Fibroblast of lung (primary cell): ENCODE measurements at regions not wholly inside any gene's neighbourhood (a gene's known extent, or its start where the extent isn't known, plus 50 kb on each side); places are given as distances from the start of the nearest gene placed in this dataset.

Source experiments
- DNase-seq, 2 donors: peaks; one replicate each; pipeline versions ENCODE4 v3.0.0 to v3.0.0-alpha.2; 2010; ENCODE audit warnings: low read depth in 2 of 2
- H2AFZ ChIP-seq: 2 replicates; pipeline ENCODE4 v1.5.1; 2012; ENCODE audit warnings: low read length, control low read depth, inconsistent platforms
- H3K27ac ChIP-seq: 2 replicates; pipeline ENCODE4 v1.5.1; 2011; ENCODE audit warnings: low read length, control low read depth; ENCODE audit not compliant: insufficient read depth
- H3K27me3 ChIP-seq: 2 replicates; pipeline ENCODE4 v1.5.1; 2011; ENCODE audit warnings: mild to moderate bottlenecking, low read length; ENCODE audit not compliant: control insufficient read depth, insufficient read depth
- H3K36me3 ChIP-seq: 2 replicates; pipeline ENCODE4 v1.5.1; 2011; ENCODE audit warnings: low read length; ENCODE audit not compliant: control insufficient read depth, insufficient read depth
- H3K4me1 ChIP-seq: 2 replicates; pipeline ENCODE4 v1.5.1; 2011; ENCODE audit warnings: low read length; ENCODE audit not compliant: control insufficient read depth, insufficient read depth; ENCODE audit errors: extremely low read depth
- H3K4me2 ChIP-seq: 2 replicates; pipeline ENCODE4 v1.5.1; 2011; ENCODE audit warnings: low read length, control low read depth; ENCODE audit not compliant: insufficient read depth; ENCODE audit errors: extremely low read depth
- H3K4me3 ChIP-seq, 4 experiments: fragments of 200-600 bp in 1 of 4; sonication (generic) in 1 of 4; replicated peaks in 1 of 4; 2 replicates each; pipeline ENCODE4 v1.5.1; 2011 to 2016; ENCODE audit warnings: low read length in 4 of 4, low read depth in 3 of 4, mild to moderate bottlenecking in 3 of 4, control low read depth in 2 of 4, inconsistent platforms in 1 of 4, mixed read lengths in 1 of 4; ENCODE audit not compliant: insufficient read depth in 1 of 4; ENCODE audit errors: control extremely low read depth in 1 of 4
- H3K79me2 ChIP-seq: 2 replicates; pipeline ENCODE4 v1.5.1; 2012; ENCODE audit warnings: mild to moderate bottlenecking, low read length, inconsistent platforms; ENCODE audit not compliant: control insufficient read depth, insufficient read depth
- H3K9ac ChIP-seq: 2 replicates; pipeline ENCODE4 v1.5.1; 2011; ENCODE audit warnings: mild to moderate bottlenecking, low read length, control low read depth; ENCODE audit not compliant: insufficient read depth
- H3K9me3 ChIP-seq: 2 replicates; pipeline ENCODE4 v1.5.1; 2012; ENCODE audit warnings: low read depth, low read length; ENCODE audit not compliant: control insufficient read depth, insufficient read depth
- H4K20me1 ChIP-seq: 2 replicates; pipeline ENCODE4 v1.5.1; 2011; ENCODE audit warnings: low read length; ENCODE audit not compliant: control insufficient read depth, insufficient read depth; ENCODE audit errors: extremely low read depth
- EZH2 ChIP-seq: IDR thresholded peaks from 2 replicates; pipeline ENCODE4 v1.5.1; 2012; ENCODE audit warnings: low read length, control low read depth, mild to moderate bottlenecking; ENCODE audit errors: missing control alignments
- TF ChIP-seq, protein P1 (sequence below), 2 donors: IDR thresholded peaks in 1 of 2; conservative IDR thresholded peaks in 1 of 2; 1 replicate in 1 of 2; 2 replicates in 1 of 2; pipeline ENCODE4 v1.5.1; 2011 to 2012; ENCODE audit warnings: low read length in 2 of 2, control low read depth in 1 of 2, inconsistent platforms in 1 of 2, low read depth in 1 of 2, mild to moderate bottlenecking in 1 of 2

DNA sequence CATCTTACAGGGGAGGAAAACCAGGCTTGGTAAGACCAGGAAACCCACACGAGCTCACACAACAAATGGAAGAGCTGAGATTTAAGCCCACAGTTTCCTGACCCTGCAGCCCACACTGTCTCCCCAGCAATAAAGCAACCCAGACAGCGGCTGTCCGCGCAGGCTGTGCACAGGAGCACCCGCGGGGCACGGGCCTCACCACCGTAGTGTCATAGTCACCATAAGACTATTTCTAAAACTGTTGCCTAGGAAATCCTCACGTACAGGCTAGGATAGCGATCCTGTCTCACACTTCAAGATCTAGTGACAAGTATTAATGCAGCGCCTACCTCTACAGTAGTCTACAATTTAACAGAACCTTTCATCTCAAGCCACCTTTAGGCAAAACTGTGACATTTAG, 54.0 kb upstream of the SYT6 start:
- no peak overlapping the region for H2AFZ ChIP-seq
- H3K36me3 ChIP-seq = no peaks in the 10 kb centered on the region
- no peak for DNase-seq
- no peaks in the 10 kb centered on the region for H4K20me1 ChIP-seq
- no peaks in the 10 kb centered on the region for H3K9me3 ChIP-seq
- H3K27me3 ChIP-seq = peaks cover 3% of the 10 kb centered on the region
- H3K9ac ChIP-seq = no peak overlapping the region
- TF ChIP-seq, protein P1, sequence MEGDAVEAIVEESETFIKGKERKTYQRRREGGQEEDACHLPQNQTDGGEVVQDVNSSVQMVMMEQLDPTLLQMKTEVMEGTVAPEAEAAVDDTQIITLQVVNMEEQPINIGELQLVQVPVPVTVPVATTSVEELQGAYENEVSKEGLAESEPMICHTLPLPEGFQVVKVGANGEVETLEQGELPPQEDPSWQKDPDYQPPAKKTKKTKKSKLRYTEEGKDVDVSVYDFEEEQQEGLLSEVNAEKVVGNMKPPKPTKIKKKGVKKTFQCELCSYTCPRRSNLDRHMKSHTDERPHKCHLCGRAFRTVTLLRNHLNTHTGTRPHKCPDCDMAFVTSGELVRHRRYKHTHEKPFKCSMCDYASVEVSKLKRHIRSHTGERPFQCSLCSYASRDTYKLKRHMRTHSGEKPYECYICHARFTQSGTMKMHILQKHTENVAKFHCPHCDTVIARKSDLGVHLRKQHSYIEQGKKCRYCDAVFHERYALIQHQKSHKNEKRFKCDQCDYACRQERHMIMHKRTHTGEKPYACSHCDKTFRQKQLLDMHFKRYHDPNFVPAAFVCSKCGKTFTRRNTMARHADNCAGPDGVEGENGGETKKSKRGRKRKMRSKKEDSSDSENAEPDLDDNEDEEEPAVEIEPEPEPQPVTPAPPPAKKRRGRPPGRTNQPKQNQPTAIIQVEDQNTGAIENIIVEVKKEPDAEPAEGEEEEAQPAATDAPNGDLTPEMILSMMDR (conservative IDR thresholded peaks at IDR 0.05 in 1 of 2, IDR thresholded peaks at IDR 0.05 in 1 of 2; ENCODE audit: low read depth in 1 of 2, low read length in 2 of 2) = no peak
- TF ChIP-seq EZH2 = no peak
- no peaks in the 10 kb centered on the region for H3K79me2 ChIP-seq
- no peak overlapping the region for H3K27ac ChIP-seq
- H3K4me2 ChIP-seq = no peak overlapping the region
- H3K4me3 ChIP-seq = no peak overlapping the region
- no peaks in the 10 kb centered on the region for H3K4me1 ChIP-seq

DNA sequence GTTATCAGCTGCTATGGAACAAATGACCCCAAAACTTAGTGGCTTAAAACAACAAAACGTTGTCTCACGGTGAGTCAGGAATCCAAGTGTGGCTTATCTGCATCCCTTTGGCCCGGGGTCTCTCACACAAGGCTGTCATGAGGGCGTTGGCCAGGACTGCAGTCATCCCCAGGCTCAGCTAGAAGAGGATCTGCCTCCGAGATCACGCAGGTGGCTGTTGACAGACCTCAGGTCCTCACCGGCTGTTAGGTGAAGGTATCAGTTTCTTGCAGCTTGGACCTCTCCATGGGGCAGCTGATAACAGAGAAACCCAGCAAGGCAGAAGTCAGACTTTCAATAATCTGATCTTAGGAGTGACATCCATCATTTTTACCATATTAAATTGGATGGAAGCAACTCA, 52.7 kb upstream of the SYT6 start:
- H3K27me3 ChIP-seq = peaks cover 1% of the 10 kb centered on the region
- H3K79me2 ChIP-seq = no peaks in the 10 kb centered on the region
- no peak overlapping the region for H3K9ac ChIP-seq
- no peak overlapping the region for H3K27ac ChIP-seq
- TF ChIP-seq EZH2 = no peak
- TF ChIP-seq, protein P1 (conservative IDR thresholded peaks at IDR 0.05 in 1 of 2, IDR thresholded peaks at IDR 0.05 in 1 of 2; ENCODE audit: low read depth in 1 of 2, low read length in 2 of 2) = no peak
- no peak overlapping the region for H2AFZ ChIP-seq
- H3K36me3 ChIP-seq = no peaks in the 10 kb centered on the region
- H3K4me3 ChIP-seq = no peak overlapping the region
- H4K20me1 ChIP-seq = no peaks in the 10 kb centered on the region
- no peak for DNase-seq
- no peaks in the 10 kb centered on the region for H3K9me3 ChIP-seq
- no peak overlapping the region for H3K4me2 ChIP-seq
- H3K4me1 ChIP-seq = no peaks in the 10 kb centered on the region

DNA sequence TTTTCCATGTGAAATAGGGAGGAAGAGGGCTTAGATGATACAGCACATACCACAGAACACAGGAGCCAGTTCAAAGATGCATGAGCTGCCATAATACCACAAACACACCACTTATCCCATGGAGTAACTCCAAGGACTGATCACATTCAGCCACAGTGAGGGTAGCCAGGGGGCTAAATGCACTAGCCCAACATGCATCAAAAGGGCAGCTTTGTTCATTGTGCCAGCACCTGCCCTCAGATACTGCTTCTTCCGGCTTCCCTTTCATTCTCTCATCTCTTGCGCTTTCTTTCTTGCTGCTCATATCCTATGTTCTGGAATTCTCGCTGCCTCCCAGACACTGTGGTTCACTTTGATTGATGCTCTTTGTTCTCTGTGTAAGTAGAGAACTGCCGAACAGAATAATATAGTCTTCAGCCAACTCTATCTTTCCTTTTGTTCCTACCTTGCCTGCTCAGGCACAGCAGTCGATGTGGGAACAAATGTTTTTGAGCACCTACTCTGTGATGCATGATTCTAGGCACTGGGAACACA, 50.0 kb upstream of the SYT6 start:
- no peaks in the 10 kb centered on the region for H3K79me2 ChIP-seq
- H3K9ac ChIP-seq = no peak overlapping the region
- H3K4me2 ChIP-seq = no peak overlapping the region
- TF ChIP-seq, protein P1 (conservative IDR thresholded peaks at IDR 0.05 in 1 of 2, IDR thresholded peaks at IDR 0.05 in 1 of 2; ENCODE audit: low read depth in 1 of 2, low read length in 2 of 2) = no peak
- no peak for TF ChIP-seq EZH2
- no peak overlapping the region for H2AFZ ChIP-seq
- no peak overlapping the region for H3K4me3 ChIP-seq
- H3K9me3 ChIP-seq = no peaks in the 10 kb centered on the region
- no peaks in the 10 kb centered on the region for H3K4me1 ChIP-seq
- peak in 1 of 2 donors; percentile 12 for DNase-seq
- peaks cover 4% of the 10 kb centered on the region for H3K27me3 ChIP-seq
- H3K27ac ChIP-seq = no peak overlapping the region
- no peaks in the 10 kb centered on the region for H4K20me1 ChIP-seq
- no peaks in the 10 kb centered on the region for H3K36me3 ChIP-seq
